ENCODE measurements at regions not wholly inside any gene's neighbourhood (a gene's known extent, or its start where the extent isn't known, plus 50 kb on each side); places are given as distances from the start of the nearest gene placed in this dataset.

- TF ChIP-seq ZNF121 (CRISPR knock-in tag; IDR thresholded peaks at IDR 0.05) = no peak
- TF ChIP-seq ETV6 (CRISPR knock-in tag; IDR thresholded peaks at IDR 0.05) = no peak
- TF ChIP-seq ZBTB43 (CRISPR knock-in tag; IDR thresholded peaks at IDR 0.05) = no peak
- no peak for TF ChIP-seq CTCF (IDR thresholded peaks at IDR 0.05)
- TF ChIP-seq MYBL2 (CRISPR knock-in tag; IDR thresholded peaks at IDR 0.05) = no peak
- no peak for TF ChIP-seq KAT7 (CRISPR knock-in tag; IDR thresholded peaks at IDR 0.05; ENCODE audit: borderline replicate concordance)
Observed at GRCh38 chr3:34196914-34197313, 398.5 kb downstream of the PDCD6IP start.

Data from WTC11 (cell line).